ENCODE measurements at regions not wholly inside any gene's neighbourhood (a gene's known extent, or its start where the extent isn't known, plus 50 kb on each side); places are given as distances from the start of the nearest gene placed in this dataset.

- no peak for TF ChIP-seq REST (IDR thresholded peaks at IDR 0.05)
- TF ChIP-seq, protein P1, sequence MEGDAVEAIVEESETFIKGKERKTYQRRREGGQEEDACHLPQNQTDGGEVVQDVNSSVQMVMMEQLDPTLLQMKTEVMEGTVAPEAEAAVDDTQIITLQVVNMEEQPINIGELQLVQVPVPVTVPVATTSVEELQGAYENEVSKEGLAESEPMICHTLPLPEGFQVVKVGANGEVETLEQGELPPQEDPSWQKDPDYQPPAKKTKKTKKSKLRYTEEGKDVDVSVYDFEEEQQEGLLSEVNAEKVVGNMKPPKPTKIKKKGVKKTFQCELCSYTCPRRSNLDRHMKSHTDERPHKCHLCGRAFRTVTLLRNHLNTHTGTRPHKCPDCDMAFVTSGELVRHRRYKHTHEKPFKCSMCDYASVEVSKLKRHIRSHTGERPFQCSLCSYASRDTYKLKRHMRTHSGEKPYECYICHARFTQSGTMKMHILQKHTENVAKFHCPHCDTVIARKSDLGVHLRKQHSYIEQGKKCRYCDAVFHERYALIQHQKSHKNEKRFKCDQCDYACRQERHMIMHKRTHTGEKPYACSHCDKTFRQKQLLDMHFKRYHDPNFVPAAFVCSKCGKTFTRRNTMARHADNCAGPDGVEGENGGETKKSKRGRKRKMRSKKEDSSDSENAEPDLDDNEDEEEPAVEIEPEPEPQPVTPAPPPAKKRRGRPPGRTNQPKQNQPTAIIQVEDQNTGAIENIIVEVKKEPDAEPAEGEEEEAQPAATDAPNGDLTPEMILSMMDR (IDR thresholded peaks at IDR 0.05; ENCODE audit: low read depth, low read length, missing input control) = no peak
These were observed 241.1 kb upstream of the ZNF507 start for GRCh38 chr19:32104153-32104849.
